IMR-90 (cell line): ENCODE measurements at regions not wholly inside any gene's neighbourhood (a gene's known extent, or its start where the extent isn't known, plus 50 kb on each side); places are given as distances from the start of the nearest gene placed in this dataset.

Source experiments
- BHLHE40 ChIP-seq: fragments of 150-350 bp; IDR thresholded peaks from 2 replicates; pipeline ENCODE4 v1.6.1; 2016; ENCODE audit warnings: mild to moderate bottlenecking, low read depth, low read length
- CTCF ChIP-seq: conservative IDR thresholded peaks from 2 replicates; pipeline ENCODE4 v1.5.1; 2012; ENCODE audit warnings: mild to moderate bottlenecking, low read depth, low read length, improper control_type of control experiment
- ELK1 ChIP-seq: fragments of 150-350 bp; IDR thresholded peaks from 2 replicates; pipeline ENCODE4 v1.6.1; 2016; ENCODE audit warnings: low read depth, mild to moderate bottlenecking, low read length, moderate library complexity, borderline replicate concordance
- FOS ChIP-seq: fragments of 150-350 bp; IDR thresholded peaks from 2 replicates; pipeline ENCODE4 v1.6.1; 2016; ENCODE audit warnings: low read depth, low read length
- MAFK ChIP-seq: IDR thresholded peaks from 2 replicates; pipeline ENCODE4 v1.6.1; 2012; ENCODE audit warnings: low read depth, low read length, improper control_type of control experiment
- MXI1 ChIP-seq: IDR thresholded peaks from 2 replicates; pipeline ENCODE4 v1.6.1; 2012; ENCODE audit warnings: low read depth, mild to moderate bottlenecking, low read length, moderate library complexity, borderline replicate concordance
- POLR2A ChIP-seq: IDR thresholded peaks from 2 replicates; pipeline ENCODE4 v1.6.1; 2012; ENCODE audit warnings: mild to moderate bottlenecking, low read depth, low read length
- RAD21 ChIP-seq: IDR thresholded peaks from 2 replicates; pipeline ENCODE4 v1.6.1; 2012; ENCODE audit warnings: low read length, improper control_type of control experiment
- RFX5 ChIP-seq: IDR thresholded peaks from 2 replicates; pipeline ENCODE4 v1.8.0; 2012; ENCODE audit warnings: low read depth, mild to moderate bottlenecking, low read length, moderate library complexity
- USF2 ChIP-seq: fragments of 150-350 bp; IDR thresholded peaks from 2 replicates; pipeline ENCODE4 v1.6.1; 2017; ENCODE audit warnings: mild to moderate bottlenecking, antibody characterized with exemption, low read length, low read depth

- TF ChIP-seq BHLHE40 (no peak), ELK1 (no peak), CTCF (no peak), RFX5 (no peak), POLR2A (no peak), MXI1 (no peak), RAD21 (no peak), FOS (no peak), MAFK (no peak), USF2 (no peak)
Observed at GRCh38 chr17:63292421-63292820, 153.7 kb downstream of the CYB561 start.
